ENCODE measurements at regions not wholly inside any gene's neighbourhood (a gene's known extent, or its start where the extent isn't known, plus 50 kb on each side); places are given as distances from the start of the nearest gene placed in this dataset.
"Not testable (repeated sequence)": the region's sequence is repeated elsewhere in the genome, so short reads cannot be mapped to it uniquely, and the experiment has no call there.

DNA sequence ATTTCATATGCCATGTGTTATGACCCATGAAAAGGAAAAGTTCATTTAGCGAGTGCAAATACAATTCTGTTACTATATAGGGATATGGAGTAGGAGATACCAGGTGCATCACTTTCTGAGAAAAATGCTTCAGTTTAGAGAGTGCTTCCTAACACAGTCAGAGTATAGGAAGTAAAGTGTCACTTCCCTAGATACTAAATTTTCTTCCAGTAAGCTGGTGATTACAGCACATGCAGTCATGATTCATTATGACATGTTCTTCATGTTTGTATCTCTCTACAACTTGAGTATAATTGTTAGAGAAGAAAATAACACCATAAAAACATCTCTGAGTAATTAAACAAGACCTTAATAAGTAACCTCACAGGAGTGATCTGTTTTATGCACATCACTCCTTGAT lies 837.0 kb downstream of the DNAH5 start:
- TF ChIP-seq, protein P1, sequence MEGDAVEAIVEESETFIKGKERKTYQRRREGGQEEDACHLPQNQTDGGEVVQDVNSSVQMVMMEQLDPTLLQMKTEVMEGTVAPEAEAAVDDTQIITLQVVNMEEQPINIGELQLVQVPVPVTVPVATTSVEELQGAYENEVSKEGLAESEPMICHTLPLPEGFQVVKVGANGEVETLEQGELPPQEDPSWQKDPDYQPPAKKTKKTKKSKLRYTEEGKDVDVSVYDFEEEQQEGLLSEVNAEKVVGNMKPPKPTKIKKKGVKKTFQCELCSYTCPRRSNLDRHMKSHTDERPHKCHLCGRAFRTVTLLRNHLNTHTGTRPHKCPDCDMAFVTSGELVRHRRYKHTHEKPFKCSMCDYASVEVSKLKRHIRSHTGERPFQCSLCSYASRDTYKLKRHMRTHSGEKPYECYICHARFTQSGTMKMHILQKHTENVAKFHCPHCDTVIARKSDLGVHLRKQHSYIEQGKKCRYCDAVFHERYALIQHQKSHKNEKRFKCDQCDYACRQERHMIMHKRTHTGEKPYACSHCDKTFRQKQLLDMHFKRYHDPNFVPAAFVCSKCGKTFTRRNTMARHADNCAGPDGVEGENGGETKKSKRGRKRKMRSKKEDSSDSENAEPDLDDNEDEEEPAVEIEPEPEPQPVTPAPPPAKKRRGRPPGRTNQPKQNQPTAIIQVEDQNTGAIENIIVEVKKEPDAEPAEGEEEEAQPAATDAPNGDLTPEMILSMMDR (IDR thresholded peaks at IDR 0.05): no peak
- no peak overlapping the region for H3K27ac ChIP-seq
- no peaks in the 10 kb centered on the region for H3K36me3 ChIP-seq
- H3K4me1 ChIP-seq: no peaks in the 10 kb centered on the region
- no peaks in the 10 kb centered on the region for H3K9me3 ChIP-seq
- no peak for DNase-seq (ENCODE audit: low spot score)
- H3K4me3 ChIP-seq: no peak overlapping the region
- H3K27me3 ChIP-seq: no peaks in the 10 kb centered on the region

DNA sequence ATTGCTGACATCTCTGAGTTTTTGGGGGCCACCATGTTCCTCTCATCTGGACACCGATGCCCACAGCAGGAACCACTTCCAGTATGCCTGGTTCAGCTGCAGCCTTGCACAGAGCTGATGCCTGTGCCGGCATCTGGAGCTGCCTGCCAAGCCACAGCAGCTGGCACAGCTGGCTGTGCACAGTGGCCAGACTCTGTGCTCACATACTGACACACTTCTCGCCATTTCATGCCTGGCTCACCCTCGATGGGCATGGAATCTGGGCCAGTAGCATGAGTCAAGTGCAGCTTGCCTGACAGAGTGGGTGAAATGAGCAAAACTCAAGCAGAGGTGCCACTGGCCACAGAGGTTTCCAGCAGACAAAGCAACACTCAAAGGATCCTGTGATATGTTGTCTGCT lies 863.4 kb downstream of the DNAH5 start:
- H3K9me3 ChIP-seq: no peaks in the 10 kb centered on the region
- H3K4me1 ChIP-seq: no peaks in the 10 kb centered on the region
- no peak overlapping the region for H3K4me3 ChIP-seq
- H3K27ac ChIP-seq: no peak overlapping the region
- no peaks in the 10 kb centered on the region for H3K36me3 ChIP-seq
- no peak for DNase-seq (ENCODE audit: low spot score)
- TF ChIP-seq, protein P1 (IDR thresholded peaks at IDR 0.05): no peak
- H3K27me3 ChIP-seq: no peaks in the 10 kb centered on the region

DNA sequence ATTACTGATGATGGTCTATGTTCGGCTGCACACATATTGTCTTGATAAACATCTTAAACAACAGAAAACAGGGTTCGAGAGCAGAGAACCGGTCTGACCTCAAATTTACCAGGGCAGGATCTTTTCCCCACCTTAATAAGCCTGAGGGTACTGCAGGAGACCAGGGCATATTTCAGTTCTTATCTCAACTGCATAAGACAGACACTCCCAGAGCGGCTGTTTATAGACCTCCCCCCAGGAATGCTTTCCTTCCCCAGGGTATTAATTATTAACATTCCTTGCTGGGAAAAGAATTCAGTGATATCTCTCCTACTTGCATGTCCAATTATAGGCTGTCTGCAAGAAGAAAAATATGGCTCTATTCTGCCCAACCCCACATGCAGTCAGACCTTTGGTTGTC lies 871.6 kb downstream of the DNAH5 start:
- H3K4me1 ChIP-seq; H3K4me3 ChIP-seq; DNase-seq (ENCODE audit: low spot score); H3K36me3 ChIP-seq; H3K27ac ChIP-seq; H3K27me3 ChIP-seq: not testable (repeated sequence)
- H3K9me3 ChIP-seq: peaks cover 0 to 29% of the 10 kb centered on the region in 2 donors

- no peak overlapping the region for H3K4me3 ChIP-seq
- no peaks in the 10 kb centered on the region for H3K9me3 ChIP-seq
- DNase-seq (ENCODE audit: low spot score): no peak
- no peaks in the 10 kb centered on the region for H3K36me3 ChIP-seq
- no peak overlapping the region for H3K27ac ChIP-seq
- TF ChIP-seq, protein P1 (IDR thresholded peaks at IDR 0.05): no peak
- H3K4me1 ChIP-seq: no peaks in the 10 kb centered on the region
- no peaks in the 10 kb centered on the region for H3K27me3 ChIP-seq
Measured at GRCh38 chr5:13063088-13063487, 881.4 kb downstream of the DNAH5 start.

GRCh38 chr5:13045897-13046551 lies 898.5 kb downstream of the DNAH5 start:
- Histone ChIP-seq H3K9me3 (peaks cover 0 to 4% of the 10 kb centered on the region in 2 donors), H3K27me3 (no peaks in the 10 kb centered on the region), H3K4me1 (no peaks in the 10 kb centered on the region), H3K36me3 (no peaks in the 10 kb centered on the region), H3K27ac (no peak overlapping the region), H3K4me3 (no peak overlapping the region)
- TF ChIP-seq, protein P1 (IDR thresholded peaks at IDR 0.05): no peak
- no peak for DNase-seq (ENCODE audit: low spot score)

DNA sequence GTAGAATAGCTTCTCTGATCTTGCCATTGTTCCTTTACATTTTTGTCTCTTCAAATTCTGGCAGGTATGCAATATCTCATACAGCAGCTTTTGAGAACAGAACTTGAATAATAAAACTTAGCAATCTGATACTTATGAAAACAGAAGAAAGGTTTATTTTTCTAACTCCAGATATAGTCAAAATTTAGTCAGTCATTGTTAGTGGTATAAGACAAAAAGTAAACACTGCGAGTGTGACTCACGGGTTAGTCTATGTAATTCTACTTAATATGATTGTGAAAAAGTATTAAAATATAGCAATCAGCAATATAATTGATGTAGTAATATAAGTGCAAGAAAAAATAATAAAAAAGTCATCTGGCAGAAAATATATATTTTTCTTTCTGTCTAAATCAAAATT lies 910.4 kb downstream of the DNAH5 start:
- Histone ChIP-seq H3K27ac (no peak overlapping the region), H3K4me1 (no peaks in the 10 kb centered on the region), H3K9me3 (no peaks in the 10 kb centered on the region), H3K27me3 (no peaks in the 10 kb centered on the region), H3K36me3 (no peaks in the 10 kb centered on the region), H3K4me3 (no peak overlapping the region)
- no peak for DNase-seq (ENCODE audit: low spot score)
- TF ChIP-seq, protein P1 (IDR thresholded peaks at IDR 0.05): no peak
